K562 (cell line): ENCODE measurements at regions not wholly inside any gene's neighbourhood (a gene's known extent, or its start where the extent isn't known, plus 50 kb on each side); places are given as distances from the start of the nearest gene placed in this dataset.

Source experiments
- GMEB1 ChIP-seq: fragments of 250-450 bp; sonication (Bioruptor Pico); IDR thresholded peaks from 2 replicates; pipeline ENCODE4 v1.4.0; 2020; ENCODE audit warnings: mild to moderate bottlenecking
- SRSF9 ChIP-seq: fragments of 200-400 bp; formaldehyde crosslinking; IDR thresholded peaks from 2 replicates; pipeline ENCODE4 v1.6.1; 2017; ENCODE audit warnings: low read depth, low read length, borderline replicate concordance
- ZBTB40 ChIP-seq, 2 experiments: fragments of 450-650 bp in 1 of 2; sonication (generic) in 1 of 2; formaldehyde crosslinking in 1 of 2; IDR thresholded peaks; 2 replicates each; pipeline versions ENCODE4 v1.7.1 to v1.9.0; 2016 to 2022; ENCODE audit warnings: inconsistent platforms in 1 of 2, mild to moderate bottlenecking in 1 of 2, missing genetic modification reagents in 1 of 2

- TF ChIP-seq ZBTB40 (IDR thresholded peaks at IDR 0.05) (no peak), ZBTB40 (CRISPR knock-in tag; IDR thresholded peaks at IDR 0.05) (no peak), GMEB1 (CRISPR knock-in tag) (no peak), SRSF9 (no peak)
Observed at GRCh38 chr10:94069884-94070283, 76.2 kb downstream of the PLCE1 start (continued).
